HCT116 (cell line): ENCODE measurements at regions not wholly inside any gene's neighbourhood (a gene's known extent, or its start where the extent isn't known, plus 50 kb on each side); places are given as distances from the start of the nearest gene placed in this dataset.

Experiments
- ATAC-seq: fragments of 200-7000 bp; cut with Tn5 transposase; 2 replicates; pipeline ENCODE4 v1.9.1; 2020; ENCODE audit warnings: mild to moderate bottlenecking, moderate library complexity
- BruUV-seq: library from RNA; stranded (reverse); fragments of 400-500 nt; replicated peaks from 2 replicates; lab custom pipeline; 2021; lab: Mats Ljungman, UMichigan
- CTCF ChIA-PET: fragments of 300-600 bp; sonication (Branson Sonifier 250); formaldehyde crosslinking; loops from one replicate; lab custom pipeline; 2021; ENCODE audit warnings: antibody characterized with exemption; lab: Charles Lee
- POLR2A ChIA-PET: fragments of 300-600, 350-600 bp; sonication (Branson Sonifier 250); formaldehyde crosslinking; loops from one replicate; lab custom pipeline; 2021; ENCODE audit warnings: antibody characterized with exemption; lab: Charles Lee
- RAD21 ChIA-PET, 2 experiments: fragments of 300-600 bp; sonication (Branson Sonifier 250); formaldehyde crosslinking; loops; one replicate each; lab custom pipeline; 2023; ENCODE audit warnings: low total read pairs in 2 of 2; ENCODE audit not compliant: uncharacterized antibody in 2 of 2, unreplicated experiment in 2 of 2, low non-redundant PET in 1 of 2; lab: Charles Lee
- DNase-seq: peaks from one replicate; pipeline ENCODE4 v3.0.0-alpha.2; 2010; ENCODE audit warnings: low read depth, low spot score
- H2AFZ ChIP-seq: fragments of 200-600 bp; shearing (Covaris generic), sonication (generic); 2 replicates; pipeline ENCODE4 v1.6.1; 2017; ENCODE audit warnings: low read depth, mixed run types, mixed read lengths, antibody characterized with exemption, low read length; ENCODE audit not compliant: poor library complexity, severe bottlenecking
- H3K27ac ChIP-seq: 2 replicates; pipeline ENCODE4 v1.5.1; 2012; ENCODE audit warnings: low read depth, low read length
- H3K27me3 ChIP-seq: fragments of 200-600 bp; sonication (generic); 2 replicates; pipeline ENCODE4 v1.6.1; 2016; ENCODE audit warnings: mixed run types, low read length, mixed read lengths; ENCODE audit not compliant: insufficient read depth
- H3K36me3 ChIP-seq, 2 experiments: fragments of 200-500 bp in 1 of 2; fragments of 200-600 bp in 1 of 2; sonication (Bioruptor generic) in 1 of 2; sonication (generic) in 1 of 2; 2 replicates each; pipeline versions ENCODE4 v1.5.1 to v1.6.1; 2014 to 2016; ENCODE audit warnings: low read length in 2 of 2, inconsistent platforms in 1 of 2, mixed read lengths in 1 of 2, mixed run types in 1 of 2; ENCODE audit not compliant: insufficient read depth in 2 of 2, control insufficient read depth in 1 of 2
- H3K4me1 ChIP-seq, 2 experiments: fragments of 200-600 bp in 1 of 2; sonication (generic) in 1 of 2; 2 replicates each; pipeline versions ENCODE4 v1.5.1 to v1.6.1; 2012 to 2017; ENCODE audit warnings: low read length in 2 of 2, inconsistent platforms in 1 of 2, mild to moderate bottlenecking in 1 of 2, mixed read lengths in 1 of 2, mixed run types in 1 of 2, moderate library complexity in 1 of 2; ENCODE audit not compliant: insufficient read depth in 2 of 2, control insufficient read depth in 1 of 2
- H3K4me2 ChIP-seq: fragments of 200-600 bp; sonication (generic); 2 replicates; pipeline ENCODE4 v1.6.1; 2017; ENCODE audit warnings: mixed run types, low read length, mixed read lengths
- H3K4me3 ChIP-seq, 2 experiments: fragments of 200-600 bp in 1 of 2; sonication (generic) in 1 of 2; replicated peaks in 1 of 2; 2 replicates each; pipeline ENCODE4 v1.5.1; 2011 to 2016; ENCODE audit warnings: low read length in 2 of 2, control low read depth in 1 of 2, low read depth in 1 of 2, mild to moderate bottlenecking in 1 of 2, mixed read lengths in 1 of 2, mixed run types in 1 of 2
- H3K79me2 ChIP-seq: fragments of 200-600 bp; sonication (generic); 2 replicates; pipeline ENCODE4 v1.6.1; 2017; ENCODE audit warnings: mild to moderate bottlenecking, mixed run types, low read length, moderate library complexity, mixed read lengths; ENCODE audit not compliant: insufficient read depth
- H3K9ac ChIP-seq: fragments of 200-600 bp; sonication (generic); 2 replicates; pipeline ENCODE4 v1.6.1; 2016; ENCODE audit warnings: low read length, mixed read lengths
- H3K9me2 ChIP-seq: fragments of 200-600 bp; sonication (generic), shearing (Covaris generic); 2 replicates; pipeline ENCODE4 v1.6.1; 2017; ENCODE audit warnings: mixed run types, mild to moderate bottlenecking, moderate library complexity; ENCODE audit not compliant: insufficient read depth
- H3K9me3 ChIP-seq, 2 experiments: fragments of 200-500 bp in 1 of 2; fragments of 200-600 bp in 1 of 2; sonication (Bioruptor generic) in 1 of 2; sonication (generic) in 1 of 2; 2 replicates each; pipeline ENCODE4 v1.6.1; 2014 to 2017; ENCODE audit warnings: low read length in 2 of 2, mixed read lengths in 2 of 2, inconsistent platforms in 1 of 2, low read depth in 1 of 2, mild to moderate bottlenecking in 1 of 2, mixed run types in 1 of 2, moderate library complexity in 1 of 2; ENCODE audit not compliant: control insufficient read depth in 1 of 2, insufficient read depth in 1 of 2
- H4K20me1 ChIP-seq: fragments of 200-600 bp; sonication (generic), shearing (Covaris generic); 2 replicates; pipeline ENCODE4 v1.6.1; 2017; ENCODE audit warnings: mixed run types, mild to moderate bottlenecking, moderate library complexity; ENCODE audit not compliant: insufficient read depth
- CBX3 ChIP-seq: IDR thresholded peaks from 2 replicates; pipeline ENCODE4 v1.6.1; 2012; ENCODE audit warnings: low read depth
- EGR1 ChIP-seq: IDR thresholded peaks from 2 replicates; pipeline ENCODE4 v1.6.1; 2012; ENCODE audit warnings: low read depth
- EZH2 ChIP-seq: fragments of 200-600 bp; sonication (generic); IDR thresholded peaks from 2 replicates; pipeline ENCODE4 v1.6.1; 2017; ENCODE audit warnings: antibody characterized with exemption, mixed run types
- EZH2phosphoT487 ChIP-seq: fragments of 200-600 bp; IDR thresholded peaks from 2 replicates; pipeline ENCODE4 v1.6.1; 2018; ENCODE audit warnings: antibody characterized with exemption, borderline replicate concordance
- MAX ChIP-seq: IDR thresholded peaks from 2 replicates; pipeline ENCODE4 v1.6.1; 2012
- TCF7L2 ChIP-seq: IDR thresholded peaks from 2 replicates; pipeline ENCODE4 v1.7.0; 2011; ENCODE audit warnings: borderline replicate concordance, inconsistent platforms; ENCODE audit not compliant: insufficient read depth, insufficient read length; ENCODE audit errors: extremely low read depth
- ZFX ChIP-seq: fragments of 450-650 bp; IDR thresholded peaks from 2 replicates; pipeline ENCODE4 v1.6.1; 2017
- ZNF274 ChIP-seq: fragments of 200-500 bp; sonication (Bioruptor generic); IDR thresholded peaks from 2 replicates; pipeline ENCODE4 v1.6.1; 2014; ENCODE audit warnings: mild to moderate bottlenecking, low read depth, low read length, inconsistent platforms
- intact Hi-C: fragments of 100-400 bp; cut with micrococcal nuclease; formaldehyde crosslinking; loops from 2 replicates; pipeline ENCODE4 v1.10.0; 2022

GRCh38 chr10:33739031-33739430 lies 404.6 kb upstream of the NRP1 start:
- Histone ChIP-seq H3K4me3 (no peak overlapping the region), H3K36me3 (no peaks in the 10 kb centered on the region), H4K20me1 (no peaks in the 10 kb centered on the region), H3K9me3 (no peaks in the 10 kb centered on the region), H2AFZ (no peak overlapping the region), H3K4me2 (no peak overlapping the region), H3K27me3 (no peaks in the 10 kb centered on the region), H3K4me1 (no peaks in the 10 kb centered on the region), H3K9me2 (no peaks in the 10 kb centered on the region), H3K79me2 (no peaks in the 10 kb centered on the region), H3K27ac (no peak overlapping the region), H3K9ac (no peak overlapping the region)
- ChIA-PET RAD21 (interaction anchor here in 1 of 2 experiments (0.6 kb wide), 1 partner anchor 81 kb away, joined by 3 read pairs; no protein-coding TSS in a partner anchor), CTCF (no interaction called here), POLR2A (no interaction called here)
- intact Hi-C loops = no loop called here
- no peak for ATAC-seq
- BruUV-seq = no TSS peak
- no peak for DNase-seq
- TF ChIP-seq CBX3 = no peak
- no peak for TF ChIP-seq EZH2
- no peak for TF ChIP-seq TCF7L2
- no peak for TF ChIP-seq EGR1
- TF ChIP-seq ZNF274 = no peak
- no peak for TF ChIP-seq EZH2phosphoT487

- Histone ChIP-seq H3K9me2 (no peaks in the 10 kb centered on the region), H4K20me1 (no peaks in the 10 kb centered on the region), H2AFZ (no peak overlapping the region), H3K9me3 (no peaks in the 10 kb centered on the region), H3K9ac (no peak overlapping the region), H3K4me3 (no peak overlapping the region), H3K4me2 (no peak overlapping the region), H3K79me2 (no peaks in the 10 kb centered on the region), H3K27ac (no peak overlapping the region), H3K4me1 (no peaks in the 10 kb centered on the region), H3K27me3 (no peaks in the 10 kb centered on the region; the same call in 1 of the 2 replicates), H3K36me3 (no peaks in the 10 kb centered on the region)
- DNase-seq (no peak), ATAC-seq (no peak)
- POLR2A ChIA-PET = no interaction called here
- no peak for TF ChIP-seq EZH2phosphoT487
- no peak for TF ChIP-seq MAX
- no peak for TF ChIP-seq ZFX
- RAD21 ChIA-PET = no interaction called here
- intact Hi-C loops = no loop called here
- CTCF ChIA-PET = no interaction called here
- BruUV-seq = no TSS peak
These were observed 401.0 kb upstream of the NRP1 start for GRCh38 chr10:33735464-33735923.
